ENCODE measurements at regions not wholly inside any gene's neighbourhood (a gene's known extent, or its start where the extent isn't known, plus 50 kb on each side); places are given as distances from the start of the nearest gene placed in this dataset.
"Not testable (repeated sequence)": the region's sequence is repeated elsewhere in the genome, so short reads cannot be mapped to it uniquely, and the experiment has no call there.

GRCh38 chr16:9027070-9027799 is 63.5 kb upstream of the USP7 start:
- Histone ChIP-seq H3K9me3 (ENCODE audit: control insufficient read depth in 1 of 2, insufficient read depth in 1 of 2, low read length in 2 of 2) (no peaks in the 10 kb centered on the region), H3K27me3 (ENCODE audit: control insufficient read depth in 1 of 2, insufficient read depth in 2 of 2, low read length in 2 of 2) (no peaks in the 10 kb centered on the region), H3K4me3 (ENCODE audit: low read length) (no peak overlapping the region), H3K36me3 (ENCODE audit: insufficient read depth, low read length) (no peaks in the 10 kb centered on the region), H3K27ac (ENCODE audit: low read depth in 1 of 2, low read length in 2 of 2) (no peak overlapping the region), H3K4me1 (ENCODE audit: insufficient read depth, low read length) (no peaks in the 10 kb centered on the region)
- intact Hi-C loops (cut with DNase I, micrococcal nuclease) = no loop called here
- Mint-ChIP-seq H3K4me3 (no peak overlapping the region), H3K27me3 (no peaks in the 10 kb centered on the region), H3K4me1 (ENCODE audit: low read depth) (no peaks in the 10 kb centered on the region), H3K36me3 (ENCODE audit: low read depth) (no peaks in the 10 kb centered on the region), H3K27ac (no peak overlapping the region), H3K9me3 (no peaks in the 10 kb centered on the region)
- ChIA-PET POLR2A (no interaction called here), CTCF (no interaction called here)
- DNase-seq (no peak), ATAC-seq (ENCODE audit: poor library complexity) (no peak)
- TF ChIP-seq CTCF (IDR thresholded peaks at IDR 0.05) = no peak

- ATAC-seq (ENCODE audit: poor library complexity) = not testable (repeated sequence)
These were observed 63.0 kb upstream of the HAPSTR1 start for GRCh38 chr16:9028491-9028890.

GRCh38 chr16:9031107-9031506 is 60.3 kb upstream of the HAPSTR1 start:
- intact Hi-C loops (cut with DNase I, micrococcal nuclease) = no loop called here
- Histone ChIP-seq H3K4me3 (ENCODE audit: low read length) (no peak overlapping the region), H3K36me3 (ENCODE audit: insufficient read depth, low read length) (no peaks in the 10 kb centered on the region), H3K9me3 (ENCODE audit: control insufficient read depth in 1 of 2, insufficient read depth in 1 of 2, low read length in 2 of 2) (no peaks in the 10 kb centered on the region), H3K4me1 (ENCODE audit: insufficient read depth, low read length) (no peaks in the 10 kb centered on the region), H3K27me3 (ENCODE audit: control insufficient read depth in 1 of 2, insufficient read depth in 2 of 2, low read length in 2 of 2) (no peaks in the 10 kb centered on the region), H3K27ac (ENCODE audit: low read depth in 1 of 2, low read length in 2 of 2) (no peak overlapping the region)
- DNase-seq = no peak
- ChIA-PET CTCF (no interaction called here), POLR2A (no interaction called here)
- Mint-ChIP-seq H3K36me3 (ENCODE audit: low read depth) (no peaks in the 10 kb centered on the region), H3K4me3 (no peak overlapping the region), H3K9me3 (no peaks in the 10 kb centered on the region), H3K27ac (no peak overlapping the region), H3K4me1 (ENCODE audit: low read depth) (no peaks in the 10 kb centered on the region), H3K27me3 (no peaks in the 10 kb centered on the region)
- no peak for ATAC-seq (ENCODE audit: poor library complexity)
- TF ChIP-seq CTCF (IDR thresholded peaks at IDR 0.05) = no peak

More at GRCh38 chr16:9028491-9028890, 63.0 kb upstream of the HAPSTR1 start:
- intact Hi-C loops (cut with DNase I, micrococcal nuclease); H3K4me3 Mint-ChIP-seq; CTCF ChIA-PET; H3K4me1 ChIP-seq (ENCODE audit: insufficient read depth, low read length); POLR2A ChIA-PET; H3K36me3 ChIP-seq (ENCODE audit: insufficient read depth, low read length); H3K4me3 ChIP-seq (ENCODE audit: low read length); H3K36me3 Mint-ChIP-seq (ENCODE audit: low read depth); H3K27ac Mint-ChIP-seq; H3K27ac ChIP-seq (ENCODE audit: low read depth in 1 of 2, low read length in 2 of 2); DNase-seq; H3K27me3 ChIP-seq (ENCODE audit: control insufficient read depth in 1 of 2, insufficient read depth in 2 of 2, low read length in 2 of 2); H3K9me3 ChIP-seq (ENCODE audit: control insufficient read depth in 1 of 2, insufficient read depth in 1 of 2, low read length in 2 of 2); H3K27me3 Mint-ChIP-seq; H3K4me1 Mint-ChIP-seq (ENCODE audit: low read depth); H3K9me3 Mint-ChIP-seq: not testable (repeated sequence)
